ENCODE measurements at regions not wholly inside any gene's neighbourhood (a gene's known extent, or its start where the extent isn't known, plus 50 kb on each side); places are given as distances from the start of the nearest gene placed in this dataset.
"Not testable (repeated sequence)": the region's sequence is repeated elsewhere in the genome, so short reads cannot be mapped to it uniquely, and the experiment has no call there.

DNA sequence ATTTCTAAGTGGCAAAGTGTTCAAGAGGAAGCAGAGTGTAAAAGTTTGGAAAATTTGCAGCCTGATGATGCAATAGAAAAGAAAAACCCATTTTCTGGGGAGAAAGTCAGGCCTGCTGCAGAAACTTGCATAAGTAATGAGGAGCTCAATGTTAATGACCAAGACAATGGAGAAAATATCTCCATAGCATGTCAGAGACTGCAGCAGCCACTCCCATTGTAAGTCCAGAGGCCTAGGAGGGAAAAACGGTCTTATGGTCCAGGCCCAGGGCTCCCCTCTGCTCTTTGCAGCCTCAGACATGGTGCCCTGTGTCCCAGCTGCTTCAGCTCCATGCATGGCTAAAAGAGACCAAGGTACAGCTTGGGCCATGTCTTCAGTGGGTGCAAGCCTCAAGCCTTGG is 96.6 kb upstream of the GMNC start:
- no peak overlapping the region for H3K27ac ChIP-seq
- TF ChIP-seq, protein P1, sequence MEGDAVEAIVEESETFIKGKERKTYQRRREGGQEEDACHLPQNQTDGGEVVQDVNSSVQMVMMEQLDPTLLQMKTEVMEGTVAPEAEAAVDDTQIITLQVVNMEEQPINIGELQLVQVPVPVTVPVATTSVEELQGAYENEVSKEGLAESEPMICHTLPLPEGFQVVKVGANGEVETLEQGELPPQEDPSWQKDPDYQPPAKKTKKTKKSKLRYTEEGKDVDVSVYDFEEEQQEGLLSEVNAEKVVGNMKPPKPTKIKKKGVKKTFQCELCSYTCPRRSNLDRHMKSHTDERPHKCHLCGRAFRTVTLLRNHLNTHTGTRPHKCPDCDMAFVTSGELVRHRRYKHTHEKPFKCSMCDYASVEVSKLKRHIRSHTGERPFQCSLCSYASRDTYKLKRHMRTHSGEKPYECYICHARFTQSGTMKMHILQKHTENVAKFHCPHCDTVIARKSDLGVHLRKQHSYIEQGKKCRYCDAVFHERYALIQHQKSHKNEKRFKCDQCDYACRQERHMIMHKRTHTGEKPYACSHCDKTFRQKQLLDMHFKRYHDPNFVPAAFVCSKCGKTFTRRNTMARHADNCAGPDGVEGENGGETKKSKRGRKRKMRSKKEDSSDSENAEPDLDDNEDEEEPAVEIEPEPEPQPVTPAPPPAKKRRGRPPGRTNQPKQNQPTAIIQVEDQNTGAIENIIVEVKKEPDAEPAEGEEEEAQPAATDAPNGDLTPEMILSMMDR (conservative IDR thresholded peaks at IDR 0.05), result no peak

DNA sequence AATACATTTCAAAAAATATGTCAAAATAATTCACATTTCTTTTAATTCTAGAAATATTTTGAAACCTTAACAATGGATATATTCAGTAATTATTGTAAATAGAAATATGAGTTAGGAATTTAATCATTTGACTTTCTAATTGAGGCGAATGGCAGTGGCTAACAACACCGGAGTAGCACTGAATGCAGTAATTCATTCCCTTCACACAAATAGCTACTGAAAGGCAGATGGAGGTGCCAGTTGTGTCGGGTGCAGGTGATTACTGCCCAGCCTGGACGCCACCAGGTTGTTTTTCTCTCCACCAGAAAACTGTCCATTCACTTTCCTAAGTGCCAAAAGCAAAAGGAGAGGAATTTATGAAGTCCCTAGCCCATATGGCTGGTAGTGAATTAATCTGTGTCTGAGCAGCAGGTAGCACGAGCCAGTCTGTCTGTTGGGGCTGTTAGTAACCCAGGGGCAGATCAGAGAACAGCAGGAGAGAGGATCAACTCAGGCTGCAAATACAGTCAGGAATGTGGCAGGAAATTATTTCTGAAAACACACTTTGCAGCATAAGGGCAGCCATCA is 79.3 kb upstream of the GMNC start:
- TF ChIP-seq, protein P1 (conservative IDR thresholded peaks at IDR 0.05), result no peak
- H3K27ac ChIP-seq, result no peak overlapping the region

DNA sequence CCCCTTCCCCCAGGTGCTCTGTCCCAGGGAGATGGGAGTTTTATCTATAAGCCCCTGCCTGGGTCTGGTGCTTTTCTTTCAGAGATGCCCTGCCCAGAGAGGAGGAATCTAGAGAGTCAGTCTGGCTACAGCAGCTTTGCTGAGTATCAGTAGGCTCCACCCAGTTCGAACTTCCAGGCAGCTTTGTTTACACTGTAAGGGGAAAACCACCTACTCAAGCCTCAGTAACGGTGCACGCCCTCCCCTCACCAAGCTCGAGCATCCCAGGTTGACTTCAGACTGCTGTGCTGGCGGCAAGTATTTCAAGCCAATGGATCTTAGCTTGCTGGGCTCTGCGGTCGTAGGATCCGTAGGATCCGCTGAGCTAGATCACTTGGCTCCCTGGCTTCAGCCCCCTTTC is 72.1 kb upstream of the GMNC start:
- H3K27ac ChIP-seq, result not testable (repeated sequence)

DNA sequence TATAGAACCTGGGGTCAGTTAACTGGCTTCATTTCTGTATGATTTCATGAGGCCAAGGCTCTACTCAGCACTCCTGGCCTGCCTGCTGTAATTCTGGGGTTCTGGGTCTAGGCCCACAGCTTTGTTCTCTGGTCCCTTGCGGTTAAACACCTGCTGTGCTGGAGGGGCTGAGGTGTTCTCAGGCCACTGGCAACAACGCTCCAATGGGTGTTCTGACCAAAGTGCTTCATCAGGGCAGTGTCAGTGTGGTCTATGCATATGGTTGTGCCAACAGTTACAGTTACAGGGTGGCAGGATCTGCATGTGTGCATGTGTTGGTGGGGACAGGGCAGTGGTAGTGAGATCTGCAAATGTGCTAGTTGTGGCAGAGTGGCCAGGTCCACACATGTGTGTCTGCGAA is 64.1 kb upstream of the GMNC start:
- TF ChIP-seq, protein P1 (conservative IDR thresholded peaks at IDR 0.05), result no peak
- H3K27ac ChIP-seq, result no peak overlapping the region

DNA sequence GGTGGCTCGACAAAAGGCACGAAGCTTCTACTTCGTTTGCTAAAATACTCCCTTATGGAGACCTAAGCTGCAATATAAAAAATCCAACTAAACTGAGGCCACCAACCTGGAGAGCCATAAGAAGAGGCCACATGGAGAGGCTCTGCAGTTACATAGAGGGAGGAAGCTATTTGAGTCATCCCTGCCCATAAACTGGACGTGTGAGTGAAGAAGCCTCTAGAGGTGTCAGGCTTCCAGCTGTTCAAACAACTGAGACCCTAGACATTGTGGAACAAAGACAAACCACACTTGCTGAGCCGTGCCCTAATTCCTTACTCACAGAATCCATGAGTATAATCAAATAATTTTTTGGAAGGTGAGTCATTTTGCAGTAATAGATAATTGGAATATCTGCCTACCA is 50.2 kb upstream of the GMNC start:
- TF ChIP-seq, protein P1 (conservative IDR thresholded peaks at IDR 0.05), result no peak
- H3K27ac ChIP-seq, result no peak overlapping the region

All from VCaP (cell line).